Activated CD4-positive, alpha-beta T cell treated with anti-CD3 and anti-CD28 coated beads, Interleukin-2, Interleukin-6, amounts not matched to agents 100 ng/mL and 50 ng/mL, durations not matched to agents 16 hours and 8 hours (primary cell): ENCODE measurements at regions not wholly inside any gene's neighbourhood (a gene's known extent, or its start where the extent isn't known, plus 50 kb on each side); places are given as distances from the start of the nearest gene placed in this dataset.
"Not testable (repeated sequence)": the region's sequence is repeated elsewhere in the genome, so short reads cannot be mapped to it uniquely, and the experiment has no call there.

Experiments used
- DNase-seq: peaks from one replicate; pipeline ENCODE4 v3.0.0-alpha.2; 2020

GRCh38 chr4:174066611-174067205 lies 216.8 kb downstream of the FBXO8 start:
- DNase-seq: no peak

- DNase-seq: no peak
These were observed 220.6 kb downstream of the FBXO8 start for GRCh38 chr4:174062831-174063230.

GRCh38 chr4:174061026-174061425 lies 222.4 kb downstream of the FBXO8 start:
- no peak for DNase-seq

GRCh38 chr4:174058846-174059245 lies 224.6 kb downstream of the FBXO8 start:
- peak; percentile 18 for DNase-seq

- no peak for DNase-seq
These were observed 226.5 kb downstream of the FBXO8 start for GRCh38 chr4:174056959-174057358.

GRCh38 chr4:174055344-174055743 lies 228.1 kb downstream of the FBXO8 start:
- no peak for DNase-seq

GRCh38 chr4:174053895-174054294 lies 229.6 kb downstream of the FBXO8 start:
- no peak for DNase-seq

- no peak for DNase-seq
These were observed 236.1 kb downstream of the FBXO8 start for GRCh38 chr4:174047363-174047762.

- not testable (repeated sequence) for DNase-seq
These were observed 237.6 kb downstream of the FBXO8 start for GRCh38 chr4:174045829-174046228.

GRCh38 chr4:174045381-174045780 lies 238.1 kb downstream of the FBXO8 start:
- no peak for DNase-seq

- DNase-seq: no peak
These were observed 241.8 kb downstream of the FBXO8 start for GRCh38 chr4:174041555-174042105.

GRCh38 chr4:174040287-174040686 lies 243.2 kb downstream of the FBXO8 start:
- DNase-seq: no peak

- no peak for DNase-seq
These were observed 245.0 kb downstream of the FBXO8 start for GRCh38 chr4:174038481-174038880.

GRCh38 chr4:174037631-174038030 lies 245.8 kb downstream of the FBXO8 start:
- DNase-seq: no peak

- DNase-seq: no peak
These were observed 246.4 kb downstream of the FBXO8 start for GRCh38 chr4:174037049-174037448.

- DNase-seq: no peak
These were observed 246.9 kb downstream of the FBXO8 start for GRCh38 chr4:174036576-174036975.

GRCh38 chr4:174036111-174036510 lies 247.4 kb downstream of the FBXO8 start:
- no peak for DNase-seq

- DNase-seq: no peak
These were observed 259.8 kb downstream of the FBXO8 start for GRCh38 chr4:174023641-174024040.

GRCh38 chr4:174018236-174018635 lies 265.2 kb downstream of the FBXO8 start:
- DNase-seq: no peak

- DNase-seq: no peak
These were observed 267.2 kb downstream of the FBXO8 start for GRCh38 chr4:174016251-174016650.

GRCh38 chr4:174012886-174013259 lies 270.6 kb downstream of the FBXO8 start:
- DNase-seq: no peak

GRCh38 chr4:174012135-174012885 lies 271.2 kb downstream of the FBXO8 start:
- DNase-seq: no peak

- no peak for DNase-seq
These were observed 272.9 kb downstream of the FBXO8 start for GRCh38 chr4:174010547-174010946.

GRCh38 chr4:174009686-174010451 lies 273.6 kb downstream of the FBXO8 start:
- DNase-seq: no peak
